ENCODE measurements at regions not wholly inside any gene's neighbourhood (a gene's known extent, or its start where the extent isn't known, plus 50 kb on each side); places are given as distances from the start of the nearest gene placed in this dataset.

GRCh38 chr18:60686142-60686541, 313.6 kb upstream of the MC4R start:
- H3K79me2 ChIP-seq (ENCODE audit: low read length): no peaks in the 10 kb centered on the region
- H3F3A ChIP-seq (ENCODE audit: insufficient read depth, low read length): no peaks in the 10 kb centered on the region
- H2AFZ ChIP-seq (ENCODE audit: low read length): no peak overlapping the region
- no peaks in the 10 kb centered on the region for H3K4me1 ChIP-seq (ENCODE audit: low read length)
- no peaks in the 10 kb centered on the region for H3K9me2 ChIP-seq (replicated peaks; ENCODE audit: insufficient read depth, low read length)
- DNase-seq: no peak
- H3K27me3 ChIP-seq (replicated peaks; ENCODE audit: insufficient read depth, low read length): no peaks in the 10 kb centered on the region
- no peak overlapping the region for H3K27ac ChIP-seq (ENCODE audit: low read length)
- H3K4me2 ChIP-seq (ENCODE audit: low read depth, low read length): no peak overlapping the region
- TF ChIP-seq EZH2 (optimal IDR thresholded peaks at IDR 0.05; ENCODE audit: low read depth, low read length) (no peak), EZH2phosphoT487 (IDR thresholded peaks at IDR 0.05; ENCODE audit: low read length) (no peak), CTCF (IDR thresholded peaks at IDR 0.05; ENCODE audit: low read length) (no peak)
- H4K20me1 ChIP-seq (ENCODE audit: insufficient read depth, low read length): no peaks in the 10 kb centered on the region
- no peak overlapping the region for H3K9ac ChIP-seq (ENCODE audit: low read length)
- no peak overlapping the region for H3K4me3 ChIP-seq (ENCODE audit: low read length)
- H3K36me3 ChIP-seq (replicated peaks; ENCODE audit: insufficient read depth, low read length): no peaks in the 10 kb centered on the region
- H3K9me3 ChIP-seq (replicated peaks; ENCODE audit: insufficient read depth, low read length): no peaks in the 10 kb centered on the region

- TF ChIP-seq EZH2 (optimal IDR thresholded peaks at IDR 0.05; ENCODE audit: low read depth, low read length) (no peak), EZH2phosphoT487 (IDR thresholded peaks at IDR 0.05; ENCODE audit: low read length) (no peak), CTCF (IDR thresholded peaks at IDR 0.05; ENCODE audit: low read length) (no peak)
- Histone ChIP-seq H3K4me1 (ENCODE audit: low read length) (no peaks in the 10 kb centered on the region), H2AFZ (ENCODE audit: low read length) (no peak overlapping the region), H3K36me3 (replicated peaks; ENCODE audit: insufficient read depth, low read length) (no peaks in the 10 kb centered on the region), H3K79me2 (ENCODE audit: low read length) (no peaks in the 10 kb centered on the region), H3K9me2 (replicated peaks; ENCODE audit: insufficient read depth, low read length) (no peaks in the 10 kb centered on the region), H3K4me2 (ENCODE audit: low read depth, low read length) (no peak overlapping the region), H3F3A (ENCODE audit: insufficient read depth, low read length) (no peaks in the 10 kb centered on the region), H3K27me3 (replicated peaks; ENCODE audit: insufficient read depth, low read length) (no peaks in the 10 kb centered on the region), H3K4me3 (ENCODE audit: low read length) (no peak overlapping the region), H3K9me3 (replicated peaks; ENCODE audit: insufficient read depth, low read length) (no peaks in the 10 kb centered on the region), H3K9ac (ENCODE audit: low read length) (no peak overlapping the region), H3K27ac (ENCODE audit: low read length) (no peak overlapping the region), H4K20me1 (ENCODE audit: insufficient read depth, low read length) (no peaks in the 10 kb centered on the region)
- DNase-seq: no peak
Measured at GRCh38 chr18:60691061-60691460, 318.5 kb upstream of the MC4R start.

GRCh38 chr18:60693426-60693825, 320.9 kb upstream of the MC4R start:
- Histone ChIP-seq H3K27ac (ENCODE audit: low read length) (no peak overlapping the region), H2AFZ (ENCODE audit: low read length) (no peak overlapping the region), H3K4me3 (ENCODE audit: low read length) (no peak overlapping the region), H3F3A (ENCODE audit: insufficient read depth, low read length) (no peaks in the 10 kb centered on the region), H3K79me2 (ENCODE audit: low read length) (no peaks in the 10 kb centered on the region), H3K9me2 (replicated peaks; ENCODE audit: insufficient read depth, low read length) (no peaks in the 10 kb centered on the region), H3K4me2 (ENCODE audit: low read depth, low read length) (no peak overlapping the region), H3K27me3 (replicated peaks; ENCODE audit: insufficient read depth, low read length) (no peaks in the 10 kb centered on the region), H3K9me3 (replicated peaks; ENCODE audit: insufficient read depth, low read length) (no peaks in the 10 kb centered on the region), H3K9ac (ENCODE audit: low read length) (no peak overlapping the region), H3K36me3 (replicated peaks; ENCODE audit: insufficient read depth, low read length) (no peaks in the 10 kb centered on the region), H4K20me1 (ENCODE audit: insufficient read depth, low read length) (no peaks in the 10 kb centered on the region), H3K4me1 (ENCODE audit: low read length) (no peaks in the 10 kb centered on the region)
- DNase-seq: no peak
- TF ChIP-seq EZH2phosphoT487 (IDR thresholded peaks at IDR 0.05; ENCODE audit: low read length): no peak
- no peak for TF ChIP-seq EZH2 (optimal IDR thresholded peaks at IDR 0.05; ENCODE audit: low read depth, low read length)
- no peak for TF ChIP-seq CTCF (IDR thresholded peaks at IDR 0.05; ENCODE audit: low read length)
